Adipocyte (in vitro differentiated cells): ENCODE measurements at regions not wholly inside any gene's neighbourhood (a gene's known extent, or its start where the extent isn't known, plus 50 kb on each side); places are given as distances from the start of the nearest gene placed in this dataset.
"Not testable (repeated sequence)": the region's sequence is repeated elsewhere in the genome, so short reads cannot be mapped to it uniquely, and the experiment has no call there.

Experiments
- DNase-seq: peaks from one replicate; pipeline ENCODE4 v3.0.0-alpha.2; 2015; ENCODE audit warnings: low read depth
- H3K27me3 ChIP-seq: replicated peaks from 2 replicates; pipeline ENCODE4 v1.7.0; 2013; ENCODE audit warnings: mild to moderate bottlenecking, low read length, moderate library complexity; ENCODE audit not compliant: control insufficient read depth, insufficient read depth
- H3K36me3 ChIP-seq: 2 replicates; pipeline ENCODE4 v1.7.0; 2013; ENCODE audit warnings: low read length, mild to moderate bottlenecking, moderate library complexity; ENCODE audit not compliant: control insufficient read depth, insufficient read depth, severe bottlenecking
- H3K4me1 ChIP-seq: 2 replicates; pipeline ENCODE4 v1.7.0; 2013; ENCODE audit warnings: mild to moderate bottlenecking, low read length, moderate library complexity; ENCODE audit not compliant: control insufficient read depth, insufficient read depth
- H3K4me3 ChIP-seq: 2 replicates; pipeline ENCODE4 v1.7.0; 2013; ENCODE audit warnings: mild to moderate bottlenecking, low read length, moderate library complexity
- H3K9ac ChIP-seq: 2 replicates; pipeline ENCODE4 v1.7.0; 2013; ENCODE audit warnings: mild to moderate bottlenecking, low read length, moderate library complexity
- H3K9me3 ChIP-seq: 2 replicates; pipeline ENCODE4 v1.7.0; 2013; ENCODE audit warnings: mild to moderate bottlenecking, low read length, moderate library complexity; ENCODE audit not compliant: control insufficient read depth

GRCh38 chr17:70683936-70684335 is 514.6 kb downstream of the KCNJ2 start:
- Histone ChIP-seq H3K9me3 (no peaks in the 10 kb centered on the region), H3K36me3 (no peaks in the 10 kb centered on the region), H3K9ac (no peak overlapping the region), H3K27me3 (no peaks in the 10 kb centered on the region), H3K4me1 (no peaks in the 10 kb centered on the region), H3K4me3 (no peak overlapping the region)
- DNase-seq = no peak

GRCh38 chr17:70687421-70687820 is 518.1 kb downstream of the KCNJ2 start:
- no peak overlapping the region for H3K9ac ChIP-seq
- DNase-seq = no peak
- H3K27me3 ChIP-seq = no peaks in the 10 kb centered on the region
- no peaks in the 10 kb centered on the region for H3K9me3 ChIP-seq
- H3K4me1 ChIP-seq = no peaks in the 10 kb centered on the region
- no peak overlapping the region for H3K4me3 ChIP-seq
- no peaks in the 10 kb centered on the region for H3K36me3 ChIP-seq

GRCh38 chr17:70691150-70691549 is 521.8 kb downstream of the KCNJ2 start:
- DNase-seq = no peak
- Histone ChIP-seq H3K4me3 (peak overlapping the region; percentile 47), H3K9me3 (no peaks in the 10 kb centered on the region), H3K36me3 (no peaks in the 10 kb centered on the region), H3K27me3 (no peaks in the 10 kb centered on the region), H3K9ac (no peak overlapping the region), H3K4me1 (no peaks in the 10 kb centered on the region)

GRCh38 chr17:70699408-70699807 is 530.1 kb downstream of the KCNJ2 start:
- H3K4me1 ChIP-seq = no peaks in the 10 kb centered on the region
- no peak for DNase-seq
- no peaks in the 10 kb centered on the region for H3K9me3 ChIP-seq
- no peaks in the 10 kb centered on the region for H3K36me3 ChIP-seq
- H3K27me3 ChIP-seq = no peaks in the 10 kb centered on the region
- H3K9ac ChIP-seq = no peak overlapping the region
- H3K4me3 ChIP-seq = no peak overlapping the region

- H3K36me3 ChIP-seq = no peaks in the 10 kb centered on the region
- no peak for DNase-seq
- H3K4me3 ChIP-seq = no peak overlapping the region
- no peaks in the 10 kb centered on the region for H3K4me1 ChIP-seq
- H3K9ac ChIP-seq = no peak overlapping the region
- H3K9me3 ChIP-seq = no peaks in the 10 kb centered on the region
- peaks cover 4% of the 10 kb centered on the region for H3K27me3 ChIP-seq
These were observed 533.4 kb downstream of the KCNJ2 start for GRCh38 chr17:70702683-70703255.

- no peaks in the 10 kb centered on the region for H3K9me3 ChIP-seq
- peaks cover 8% of the 10 kb centered on the region for H3K27me3 ChIP-seq
- H3K4me1 ChIP-seq = no peaks in the 10 kb centered on the region
- no peak overlapping the region for H3K4me3 ChIP-seq
- H3K9ac ChIP-seq = no peak overlapping the region
- H3K36me3 ChIP-seq = no peaks in the 10 kb centered on the region
- no peak for DNase-seq
These were observed 540.3 kb downstream of the KCNJ2 start for GRCh38 chr17:70709596-70709995.

GRCh38 chr17:70713694-70714093 is 544.4 kb downstream of the KCNJ2 start:
- no peak overlapping the region for H3K4me3 ChIP-seq
- DNase-seq = no peak
- no peaks in the 10 kb centered on the region for H3K4me1 ChIP-seq
- H3K36me3 ChIP-seq = no peaks in the 10 kb centered on the region
- H3K9ac ChIP-seq = no peak overlapping the region
- no peaks in the 10 kb centered on the region for H3K9me3 ChIP-seq
- peaks cover 4% of the 10 kb centered on the region for H3K27me3 ChIP-seq

GRCh38 chr17:70716551-70716950 is 547.2 kb downstream of the KCNJ2 start:
- no peak overlapping the region for H3K9ac ChIP-seq
- no peaks in the 10 kb centered on the region for H3K9me3 ChIP-seq
- no peak for DNase-seq
- no peak overlapping the region for H3K4me3 ChIP-seq
- H3K36me3 ChIP-seq = no peaks in the 10 kb centered on the region
- H3K4me1 ChIP-seq = no peaks in the 10 kb centered on the region
- H3K27me3 ChIP-seq = no peaks in the 10 kb centered on the region

GRCh38 chr17:70717042-70717441 is 547.7 kb downstream of the KCNJ2 start:
- H3K27me3 ChIP-seq = no peaks in the 10 kb centered on the region
- no peaks in the 10 kb centered on the region for H3K36me3 ChIP-seq
- H3K9me3 ChIP-seq = no peaks in the 10 kb centered on the region
- no peak overlapping the region for H3K4me3 ChIP-seq
- DNase-seq = no peak
- no peaks in the 10 kb centered on the region for H3K4me1 ChIP-seq
- H3K9ac ChIP-seq = no peak overlapping the region

GRCh38 chr17:70736375-70736957 is 567.1 kb downstream of the KCNJ2 start:
- Histone ChIP-seq H3K36me3 (no peaks in the 10 kb centered on the region), H3K9me3 (no peaks in the 10 kb centered on the region), H3K9ac (no peak overlapping the region), H3K4me1 (no peaks in the 10 kb centered on the region), H3K27me3 (no peaks in the 10 kb centered on the region), H3K4me3 (no peak overlapping the region)
- no peak for DNase-seq

- Histone ChIP-seq H3K27me3 (no peaks in the 10 kb centered on the region), H3K9ac (no peak overlapping the region), H3K9me3 (no peaks in the 10 kb centered on the region), H3K4me1 (no peaks in the 10 kb centered on the region), H3K36me3 (no peaks in the 10 kb centered on the region), H3K4me3 (no peak overlapping the region)
- DNase-seq = no peak
These were observed 569.7 kb downstream of the KCNJ2 start for GRCh38 chr17:70739065-70739464.

GRCh38 chr17:70746574-70746973 is 577.2 kb downstream of the KCNJ2 start:
- H3K9me3 ChIP-seq, DNase-seq, H3K4me3 ChIP-seq, H3K4me1 ChIP-seq, H3K9ac ChIP-seq, H3K36me3 ChIP-seq, H3K27me3 ChIP-seq: not testable (repeated sequence)
